ENCODE measurements at regions not wholly inside any gene's neighbourhood (a gene's known extent, or its start where the extent isn't known, plus 50 kb on each side); places are given as distances from the start of the nearest gene placed in this dataset.

DNA sequence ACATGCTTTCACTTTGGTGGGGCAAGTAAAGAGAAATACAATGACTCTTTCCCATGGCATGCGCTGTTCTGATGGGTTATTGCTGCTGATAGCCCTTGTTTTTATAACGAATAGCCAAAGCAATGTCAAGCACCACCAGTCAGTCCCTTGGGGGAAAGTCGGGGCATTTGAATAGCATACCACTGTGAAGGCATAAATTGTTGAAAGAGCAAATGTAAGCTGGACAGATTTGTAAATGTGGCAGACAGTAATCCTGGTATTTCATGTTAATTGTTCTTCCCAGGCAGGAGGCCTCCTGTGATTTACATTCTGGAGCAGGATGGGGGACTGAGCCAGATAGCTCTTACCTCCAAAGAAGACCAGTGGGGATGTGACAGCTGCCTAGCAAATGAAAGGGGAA lies 293.3 kb downstream of the ADRA2A start:
- no peak overlapping the region for H3K4me3 ChIP-seq
- intact Hi-C loops (cut with micrococcal nuclease; ENCODE audit: unreplicated experiment): no loop called here
- CTCF ChIA-PET: no interaction called here
- H3K9me2 ChIP-seq (ENCODE audit: insufficient read depth): no peaks in the 10 kb centered on the region
- H2AFZ ChIP-seq: no peak overlapping the region
- H4K20me1 ChIP-seq (ENCODE audit: insufficient read depth): no peaks in the 10 kb centered on the region
- no peaks in the 10 kb centered on the region for H3F3A ChIP-seq (ENCODE audit: insufficient read depth, low read depth)
- H3K4me1 ChIP-seq (replicated peaks; ENCODE audit: insufficient read depth): no peaks in the 10 kb centered on the region
- H3K79me2 ChIP-seq (ENCODE audit: low read depth): no peaks in the 10 kb centered on the region
- no peaks in the 10 kb centered on the region for H3K27me3 ChIP-seq (ENCODE audit: insufficient read depth, low read depth)
- H3K4me2 ChIP-seq: no peak overlapping the region
- no TSS peak for BruUV-seq (replicated peaks)
- no peaks in the 10 kb centered on the region for H3K9me3 ChIP-seq (ENCODE audit: insufficient read depth, low read depth)
- H3K36me3 ChIP-seq (ENCODE audit: low read depth): no peaks in the 10 kb centered on the region
- no peak overlapping the region for H3K27ac ChIP-seq
- TF ChIP-seq EZH2 (IDR thresholded peaks at IDR 0.05; ENCODE audit: low read depth) (no peak), CTCF (conservative IDR thresholded peaks at IDR 0.05) (no peak)
- POLR2A ChIA-PET (ENCODE audit: unreplicated experiment): interaction anchor here (0.7 kb wide), 1 partner anchor 236 kb away, joined by 5 read pairs; no protein-coding TSS in a partner anchor
- DNase-seq: no peak

DNA sequence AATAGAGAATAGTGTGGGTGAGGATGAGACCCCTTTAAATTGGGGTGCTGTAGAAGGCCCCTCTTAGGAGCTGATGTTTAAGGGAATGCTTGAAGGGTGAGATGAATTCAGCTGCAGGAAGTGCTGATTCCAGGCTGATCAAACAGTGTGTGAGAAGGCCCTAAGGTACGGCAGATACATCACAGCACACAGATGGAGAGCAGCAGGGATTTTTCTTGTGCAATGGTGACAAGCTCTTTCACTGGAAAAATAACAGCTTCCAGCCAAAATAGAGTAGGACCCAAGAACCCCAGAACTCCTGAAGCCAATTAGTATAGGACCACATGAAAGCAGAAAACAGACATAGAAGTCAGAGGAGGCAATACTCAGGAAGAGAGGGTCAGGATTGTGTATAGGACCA lies 296.9 kb downstream of the ADRA2A start:
- Histone ChIP-seq H3K4me1 (replicated peaks; ENCODE audit: insufficient read depth) (no peaks in the 10 kb centered on the region), H3K27ac (no peak overlapping the region), H4K20me1 (ENCODE audit: insufficient read depth) (no peaks in the 10 kb centered on the region), H3K4me2 (no peak overlapping the region), H3F3A (ENCODE audit: insufficient read depth, low read depth) (no peaks in the 10 kb centered on the region), H2AFZ (no peak overlapping the region), H3K27me3 (ENCODE audit: insufficient read depth, low read depth) (no peaks in the 10 kb centered on the region), H3K9me2 (ENCODE audit: insufficient read depth) (no peaks in the 10 kb centered on the region), H3K79me2 (ENCODE audit: low read depth) (no peaks in the 10 kb centered on the region), H3K36me3 (ENCODE audit: low read depth) (no peaks in the 10 kb centered on the region), H3K4me3 (no peak overlapping the region), H3K9me3 (ENCODE audit: insufficient read depth, low read depth) (no peaks in the 10 kb centered on the region)
- CTCF ChIA-PET: no interaction called here
- TF ChIP-seq CTCF (conservative IDR thresholded peaks at IDR 0.05) (no peak), EZH2 (IDR thresholded peaks at IDR 0.05; ENCODE audit: low read depth) (no peak)
- BruUV-seq (replicated peaks): no TSS peak
- intact Hi-C loops (cut with micrococcal nuclease; ENCODE audit: unreplicated experiment): no loop called here
- POLR2A ChIA-PET (ENCODE audit: unreplicated experiment): no interaction called here
- no peak for DNase-seq

DNA sequence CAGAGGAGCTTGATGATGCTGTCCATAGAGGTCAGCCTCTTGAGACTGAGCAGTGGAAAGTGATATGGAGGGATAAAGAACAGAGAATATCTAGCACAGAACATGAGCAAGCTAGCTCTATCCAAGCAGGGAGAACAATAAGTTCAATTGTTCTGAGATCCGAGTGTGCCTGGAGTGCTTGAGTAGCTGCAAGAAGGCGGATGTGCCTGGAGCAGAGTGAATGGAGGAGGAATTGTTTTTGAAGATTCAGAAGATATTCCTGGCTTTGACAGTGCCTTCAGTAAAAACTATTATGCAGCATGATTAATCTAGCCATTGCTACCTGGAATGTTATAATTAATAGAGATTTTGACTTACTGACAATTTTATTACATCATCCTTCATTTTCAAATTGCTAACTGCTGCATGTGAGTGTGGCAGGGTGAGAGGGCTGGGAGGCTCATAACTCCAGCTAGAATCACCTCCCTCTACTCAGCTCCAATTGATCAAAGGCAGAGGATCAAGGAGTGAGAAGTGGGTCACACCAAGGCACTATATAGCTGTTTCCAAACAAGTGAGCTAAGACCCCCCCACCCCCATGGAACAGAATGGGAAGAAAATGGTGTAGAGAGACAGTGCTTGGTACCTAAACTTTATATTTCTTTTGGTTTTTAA lies 302.8 kb downstream of the ADRA2A start:
- DNase-seq: no peak
- H3K36me3 ChIP-seq (ENCODE audit: low read depth): no peaks in the 10 kb centered on the region
- H3K27me3 ChIP-seq (ENCODE audit: insufficient read depth, low read depth): no peaks in the 10 kb centered on the region
- POLR2A ChIA-PET (ENCODE audit: unreplicated experiment): no interaction called here
- H3K4me1 ChIP-seq (replicated peaks; ENCODE audit: insufficient read depth): no peaks in the 10 kb centered on the region
- intact Hi-C loops (cut with micrococcal nuclease; ENCODE audit: unreplicated experiment): no loop called here
- BruUV-seq (replicated peaks): no TSS peak
- no peaks in the 10 kb centered on the region for H3F3A ChIP-seq (ENCODE audit: insufficient read depth, low read depth)
- CTCF ChIA-PET: no interaction called here
- H3K4me2 ChIP-seq: no peak overlapping the region
- H3K4me3 ChIP-seq: no peak overlapping the region
- no peaks in the 10 kb centered on the region for H3K9me3 ChIP-seq (ENCODE audit: insufficient read depth, low read depth)
- TF ChIP-seq CTCF (conservative IDR thresholded peaks at IDR 0.05) (no peak), EZH2 (IDR thresholded peaks at IDR 0.05; ENCODE audit: low read depth) (no peak)
- H4K20me1 ChIP-seq (ENCODE audit: insufficient read depth): no peaks in the 10 kb centered on the region
- no peak overlapping the region for H2AFZ ChIP-seq
- no peaks in the 10 kb centered on the region for H3K9me2 ChIP-seq (ENCODE audit: insufficient read depth)
- no peaks in the 10 kb centered on the region for H3K79me2 ChIP-seq (ENCODE audit: low read depth)
- H3K27ac ChIP-seq: no peak overlapping the region
